H1 (cell line): ENCODE measurements at regions not wholly inside any gene's neighbourhood (a gene's known extent, or its start where the extent isn't known, plus 50 kb on each side); places are given as distances from the start of the nearest gene placed in this dataset.

ENCODE experiments used
- CTCF ChIP-seq, 3 experiments: IDR thresholded peaks; 1 replicate in 2 of 3; 2 replicates in 1 of 3; pipeline versions ENCODE4 v1.5.1 to v1.6.1; 2011; ENCODE audit warnings: low read length in 3 of 3, mild to moderate bottlenecking in 3 of 3, inconsistent platforms in 2 of 3, low read depth in 1 of 3, moderate library complexity in 1 of 3; ENCODE audit not compliant: insufficient read depth in 1 of 3; ENCODE audit errors: control extremely low read depth in 1 of 3
- POLR2AphosphoS5 ChIP-seq: IDR thresholded peaks from 2 replicates; pipeline ENCODE4 v1.6.1; 2011; ENCODE audit warnings: low read depth, low read length

- TF ChIP-seq POLR2AphosphoS5 (no peak), CTCF (IDR thresholded peaks at IDR 0.05; ENCODE audit: control extremely low read depth in 1 of 3, insufficient read depth in 1 of 3, low read depth in 1 of 3, low read length in 3 of 3) (no peak)
Measured at GRCh38 chr6:167533851-167534250, 209.0 kb downstream of the TTLL2 start.
